AG04449 (cell line): ENCODE measurements at regions not wholly inside any gene's neighbourhood (a gene's known extent, or its start where the extent isn't known, plus 50 kb on each side); places are given as distances from the start of the nearest gene placed in this dataset.

Experiments
- CTCF ChIA-PET: fragments of 350-600 bp; formaldehyde crosslinking; extraction: SDS; loops from one replicate; lab custom pipeline; 2021; ENCODE audit warnings: antibody characterized with exemption; lab: Yijun Ruan, JAX
- POLR2A ChIA-PET: fragments of 400-600, 350-600 bp; formaldehyde crosslinking; extraction: SDS; loops from one replicate; lab custom pipeline; 2020; ENCODE audit warnings: antibody characterized with exemption, inconsistent platforms; lab: Yijun Ruan, JAX
- DNase-seq: peaks from one replicate; pipeline ENCODE4 v3.0.0-alpha.2; 2010; ENCODE audit warnings: low read depth, low spot score
- H3K4me3 ChIP-seq: 2 replicates; pipeline ENCODE4 v1.5.1; 2011; ENCODE audit warnings: low read depth, mild to moderate bottlenecking, control low read depth, low read length
- CTCF ChIP-seq: IDR thresholded peaks from one replicate; pipeline ENCODE4 v1.5.1; 2011; ENCODE audit warnings: mild to moderate bottlenecking, moderate library complexity, low read length, control low read depth, inconsistent platforms; ENCODE audit not compliant: insufficient read depth; ENCODE audit errors: missing control alignments

GRCh38 chr1:99181892-99182291 lies 82.4 kb upstream of the PLPPR4 start:
- POLR2A ChIA-PET: no interaction called here

GRCh38 chr1:99185196-99185595 lies 79.1 kb upstream of the PLPPR4 start:
- no peak overlapping the region for H3K4me3 ChIP-seq
- ChIA-PET POLR2A (no interaction called here), CTCF (interaction anchor here (0.9 to 2.1 kb wide), 6 partner anchors 9 to 522 kb away, joined by 3 to 13 read pairs (median 4); no protein-coding TSS in a partner anchor)
- TF ChIP-seq CTCF: no peak
- no peak for DNase-seq

More at GRCh38 chr1:99181892-99182291, 82.4 kb upstream of the PLPPR4 start:
- no peak for DNase-seq
- CTCF ChIA-PET: interaction anchor here (0.9 to 3.6 kb wide), 8 partner anchors 11 to 523 kb away, joined by 3 to 98 read pairs (median 7); no protein-coding TSS in a partner anchor
- H3K4me3 ChIP-seq: no peak overlapping the region
- TF ChIP-seq CTCF: no peak

GRCh38 chr1:99193431-99193830 lies 70.9 kb upstream of the PLPPR4 start:
- CTCF ChIA-PET: interaction anchor here (0.9 kb wide), 1 partner anchor 12 kb away, joined by 4 read pairs; no protein-coding TSS in a partner anchor
- no peak for DNase-seq
- no peak overlapping the region for H3K4me3 ChIP-seq
- POLR2A ChIA-PET: no interaction called here
- TF ChIP-seq CTCF: no peak

- POLR2A ChIA-PET: no interaction called here
- no peak for DNase-seq
- TF ChIP-seq CTCF: no peak
- CTCF ChIA-PET: interaction anchor here (1.0 to 1.4 kb wide), 2 partner anchors 18 to 283 kb away, joined by 3 to 5 read pairs; no protein-coding TSS in a partner anchor
- no peak overlapping the region for H3K4me3 ChIP-seq
Observed at GRCh38 chr1:99198393-99198792, 65.9 kb upstream of the PLPPR4 start.

GRCh38 chr1:99207216-99207615 lies 57.1 kb upstream of the PLPPR4 start:
- no peak for TF ChIP-seq CTCF
- no peak for DNase-seq
- CTCF ChIA-PET: no interaction called here
- H3K4me3 ChIP-seq: no peak overlapping the region
- POLR2A ChIA-PET: no interaction called here
